Renal cortex interstitium (tissue), 11 donors: ENCODE measurements at regions not wholly inside any gene's neighbourhood (a gene's known extent, or its start where the extent isn't known, plus 50 kb on each side); places are given as distances from the start of the nearest gene placed in this dataset.
"Not testable (repeated sequence)": the region's sequence is repeated elsewhere in the genome, so short reads cannot be mapped to it uniquely, and the experiment has no call there.

ENCODE experiments used
- DNase-seq, 11 donors: peaks; one replicate each; pipeline ENCODE4 v3.0.0-alpha.2; 2013; ENCODE audit warnings: low read depth in 9 of 11, low spot score in 4 of 11; ENCODE audit errors: extremely low read depth in 1 of 11

GRCh38 chr7:34530259-34530658 is 127.8 kb upstream of the NPSR1 start:
- no peak for DNase-seq

GRCh38 chr7:34539003-34539402 is 119.0 kb upstream of the NPSR1 start:
- DNase-seq, result no peak

GRCh38 chr7:34544621-34545020 is 113.4 kb upstream of the NPSR1 start:
- DNase-seq, result no peak

GRCh38 chr7:34550996-34551395 is 107.0 kb upstream of the NPSR1 start:
- DNase-seq, result no peak

- no peak for DNase-seq
These were observed 105.5 kb upstream of the NPSR1 start for GRCh38 chr7:34552502-34552901.

- no peak for DNase-seq
These were observed 100.0 kb upstream of the NPSR1 start for GRCh38 chr7:34558022-34558421.

GRCh38 chr7:34564091-34564490 is 93.9 kb upstream of the NPSR1 start:
- no peak for DNase-seq

GRCh38 chr7:34567906-34568305 is 90.1 kb upstream of the NPSR1 start:
- no peak for DNase-seq

- no peak for DNase-seq
These were observed 87.9 kb upstream of the NPSR1 start for GRCh38 chr7:34569975-34570699.

- no peak for DNase-seq
These were observed 83.0 kb upstream of the NPSR1 start for GRCh38 chr7:34575006-34575405.

- not testable (repeated sequence) for DNase-seq
These were observed 80.1 kb upstream of the NPSR1 start for GRCh38 chr7:34577934-34578333.

GRCh38 chr7:34581698-34582097 is 76.3 kb upstream of the NPSR1 start:
- not testable (repeated sequence) for DNase-seq

- DNase-seq, result no peak
These were observed 73.5 kb upstream of the NPSR1 start for GRCh38 chr7:34584526-34584925.

GRCh38 chr7:34596887-34597286 is 61.1 kb upstream of the NPSR1 start:
- DNase-seq, result no peak

- no peak for DNase-seq
These were observed 54.1 kb upstream of the NPSR1 start for GRCh38 chr7:34603711-34604444.
